ENCODE measurements at regions not wholly inside any gene's neighbourhood (a gene's known extent, or its start where the extent isn't known, plus 50 kb on each side); places are given as distances from the start of the nearest gene placed in this dataset.

GRCh38 chr13:54165581-54166215 lies 1137.1 kb downstream of the OLFM4 start:
- Histone ChIP-seq H3K79me2 (ENCODE audit: control insufficient read depth, low read length) (no peaks in the 10 kb centered on the region), H4K20me1 (ENCODE audit: control insufficient read depth, insufficient read depth, low read depth, low read length) (no peaks in the 10 kb centered on the region), H3K4me2 (ENCODE audit: low read length) (no peak overlapping the region), H3K36me3 (ENCODE audit: control insufficient read depth, low read length) (no peaks in the 10 kb centered on the region), H3F3A (ENCODE audit: control insufficient read depth, insufficient read depth) (no peaks in the 10 kb centered on the region), H3K9me3 (ENCODE audit: control insufficient read depth, insufficient read depth, low read length) (no peaks in the 10 kb centered on the region; the same call in 1 of the 2 replicates), H3K27me3 (ENCODE audit: control insufficient read depth, low read length) (no peaks in the 10 kb centered on the region), H3K4me3 (ENCODE audit: low read length) (no peak overlapping the region), H3K27ac (ENCODE audit: low read depth, low read length) (no peak overlapping the region), H3K9me2 (replicated peaks; ENCODE audit: control insufficient read depth, low read length) (no peaks in the 10 kb centered on the region), H3K4me1 (ENCODE audit: control insufficient read depth, low read length) (no peaks in the 10 kb centered on the region)
- TF ChIP-seq EZH2phosphoT487 (IDR thresholded peaks at IDR 0.05; ENCODE audit: borderline replicate concordance, low read length): no peak
- TF ChIP-seq CTCF (IDR thresholded peaks at IDR 0.05; ENCODE audit: low read depth, low read length, poor library complexity, severe bottlenecking): no peak

GRCh38 chr13:54173996-54174395 lies 1145.4 kb downstream of the OLFM4 start:
- H3K36me3 ChIP-seq (ENCODE audit: control insufficient read depth, low read length): no peaks in the 10 kb centered on the region
- H3K4me2 ChIP-seq (ENCODE audit: low read length): no peak overlapping the region
- H3K9me2 ChIP-seq (replicated peaks; ENCODE audit: control insufficient read depth, low read length): no peaks in the 10 kb centered on the region
- TF ChIP-seq CTCF (IDR thresholded peaks at IDR 0.05; ENCODE audit: low read depth, low read length, poor library complexity, severe bottlenecking) (no peak), EZH2phosphoT487 (IDR thresholded peaks at IDR 0.05; ENCODE audit: borderline replicate concordance, low read length) (no peak)
- no peak overlapping the region for H3K27ac ChIP-seq (ENCODE audit: low read depth, low read length)
- no peak overlapping the region for H3K4me3 ChIP-seq (ENCODE audit: low read length)
- H3K4me1 ChIP-seq (ENCODE audit: control insufficient read depth, low read length): no peaks in the 10 kb centered on the region
- H4K20me1 ChIP-seq (ENCODE audit: control insufficient read depth, insufficient read depth, low read depth, low read length): no peaks in the 10 kb centered on the region
- H3K9me3 ChIP-seq (ENCODE audit: control insufficient read depth, insufficient read depth, low read length): no peaks in the 10 kb centered on the region
- no peaks in the 10 kb centered on the region for H3F3A ChIP-seq (ENCODE audit: control insufficient read depth, insufficient read depth)
- no peaks in the 10 kb centered on the region for H3K27me3 ChIP-seq (ENCODE audit: control insufficient read depth, low read length)
- no peaks in the 10 kb centered on the region for H3K79me2 ChIP-seq (ENCODE audit: control insufficient read depth, low read length)

- Histone ChIP-seq H3K27ac (ENCODE audit: low read depth, low read length) (no peak overlapping the region), H3K4me3 (ENCODE audit: low read length) (no peak overlapping the region), H4K20me1 (ENCODE audit: control insufficient read depth, insufficient read depth, low read depth, low read length) (no peaks in the 10 kb centered on the region), H3K4me2 (ENCODE audit: low read length) (no peak overlapping the region), H3K9me3 (ENCODE audit: control insufficient read depth, insufficient read depth, low read length) (no peaks in the 10 kb centered on the region), H3K27me3 (ENCODE audit: control insufficient read depth, low read length) (no peaks in the 10 kb centered on the region), H3K79me2 (ENCODE audit: control insufficient read depth, low read length) (no peaks in the 10 kb centered on the region), H3K9me2 (replicated peaks; ENCODE audit: control insufficient read depth, low read length) (no peaks in the 10 kb centered on the region), H3K4me1 (ENCODE audit: control insufficient read depth, low read length) (no peaks in the 10 kb centered on the region), H3K36me3 (ENCODE audit: control insufficient read depth, low read length) (no peaks in the 10 kb centered on the region), H3F3A (ENCODE audit: control insufficient read depth, insufficient read depth) (no peaks in the 10 kb centered on the region)
- no peak for TF ChIP-seq EZH2phosphoT487 (IDR thresholded peaks at IDR 0.05; ENCODE audit: borderline replicate concordance, low read length)
- no peak for TF ChIP-seq CTCF (IDR thresholded peaks at IDR 0.05; ENCODE audit: low read depth, low read length, poor library complexity, severe bottlenecking)
These were observed 1146.9 kb downstream of the OLFM4 start for GRCh38 chr13:54175466-54175865.
